ENCODE measurements at regions not wholly inside any gene's neighbourhood (a gene's known extent, or its start where the extent isn't known, plus 50 kb on each side); places are given as distances from the start of the nearest gene placed in this dataset.

DNA sequence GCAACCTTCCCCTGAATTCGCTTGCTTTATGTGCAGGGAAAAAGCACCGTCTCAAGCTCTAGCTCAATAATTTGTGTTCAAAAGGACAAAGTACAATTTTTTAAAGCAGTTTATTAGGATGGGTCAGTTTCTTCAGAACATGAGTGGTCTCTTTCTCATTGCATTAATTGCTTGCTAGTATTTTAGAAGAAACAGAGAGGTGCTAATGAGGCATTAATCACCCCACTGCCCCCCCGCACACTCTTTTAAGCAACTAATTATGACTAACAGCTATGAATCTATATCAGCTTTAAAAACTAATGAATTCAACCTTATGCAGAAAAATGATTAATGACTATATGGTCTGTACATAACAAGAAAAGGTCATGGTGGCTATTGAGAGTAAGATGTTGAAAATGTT is 262.1 kb upstream of the ST6GAL2 start:
- ChIA-PET CTCF (no interaction called here), POLR2A (no interaction called here)
- Mint-ChIP-seq H3K36me3 (peaks cover 21% of the 10 kb centered on the region), H3K4me1 (peaks cover 8% of the 10 kb centered on the region; the same call in 1 of the 2 replicates), H3K9me3 (peaks cover 28% of the 10 kb centered on the region), H3K27ac (no peak overlapping the region), H3K4me3 (no peak overlapping the region), H3K27me3 (ENCODE audit: low read depth) (no peaks in the 10 kb centered on the region)
- DNase-seq (ENCODE audit: low spot score) (no peak), ATAC-seq (no peak)
- TF ChIP-seq ESRRA (CRISPR knock-in tag; IDR thresholded peaks at IDR 0.05; ENCODE audit: borderline replicate concordance) (no peak), ZNF121 (CRISPR knock-in tag; IDR thresholded peaks at IDR 0.05) (no peak), ZNF396 (CRISPR knock-in tag; IDR thresholded peaks at IDR 0.05; ENCODE audit: borderline replicate concordance) (no peak), TCF7 (CRISPR knock-in tag; IDR thresholded peaks at IDR 0.05; ENCODE audit: low read depth) (no peak), ZNF317 (CRISPR knock-in tag; IDR thresholded peaks at IDR 0.05; ENCODE audit: borderline replicate concordance, low read depth) (no peak), IRF2 (CRISPR knock-in tag; IDR thresholded peaks at IDR 0.05; ENCODE audit: borderline replicate concordance, low read depth) (no peak), ELF4 (CRISPR knock-in tag; IDR thresholded peaks at IDR 0.05; ENCODE audit: low read depth) (no peak), MXD4 (CRISPR knock-in tag; IDR thresholded peaks at IDR 0.05; ENCODE audit: borderline replicate concordance) (no peak), JAZF1 (CRISPR knock-in tag; IDR thresholded peaks at IDR 0.05) (no peak), ZNF416 (CRISPR knock-in tag; IDR thresholded peaks at IDR 0.05) (no peak), GTF2I (CRISPR knock-in tag; conservative IDR thresholded peaks at IDR 0.05) (no peak), ZNF423 (CRISPR knock-in tag; IDR thresholded peaks at IDR 0.05) (no peak), RORB (CRISPR knock-in tag; IDR thresholded peaks at IDR 0.05) (no peak), FOXP4 (CRISPR knock-in tag; IDR thresholded peaks at IDR 0.05) (no peak), SOX15 (CRISPR knock-in tag; IDR thresholded peaks at IDR 0.05) (no peak)
- TF ChIP-seq, protein P1, sequence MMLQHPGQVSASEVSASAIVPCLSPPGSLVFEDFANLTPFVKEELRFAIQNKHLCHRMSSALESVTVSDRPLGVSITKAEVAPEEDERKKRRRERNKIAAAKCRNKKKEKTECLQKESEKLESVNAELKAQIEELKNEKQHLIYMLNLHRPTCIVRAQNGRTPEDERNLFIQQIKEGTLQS (CRISPR knock-in tag; conservative IDR thresholded peaks at IDR 0.05), result no peak
- TF ChIP-seq, protein P2, sequence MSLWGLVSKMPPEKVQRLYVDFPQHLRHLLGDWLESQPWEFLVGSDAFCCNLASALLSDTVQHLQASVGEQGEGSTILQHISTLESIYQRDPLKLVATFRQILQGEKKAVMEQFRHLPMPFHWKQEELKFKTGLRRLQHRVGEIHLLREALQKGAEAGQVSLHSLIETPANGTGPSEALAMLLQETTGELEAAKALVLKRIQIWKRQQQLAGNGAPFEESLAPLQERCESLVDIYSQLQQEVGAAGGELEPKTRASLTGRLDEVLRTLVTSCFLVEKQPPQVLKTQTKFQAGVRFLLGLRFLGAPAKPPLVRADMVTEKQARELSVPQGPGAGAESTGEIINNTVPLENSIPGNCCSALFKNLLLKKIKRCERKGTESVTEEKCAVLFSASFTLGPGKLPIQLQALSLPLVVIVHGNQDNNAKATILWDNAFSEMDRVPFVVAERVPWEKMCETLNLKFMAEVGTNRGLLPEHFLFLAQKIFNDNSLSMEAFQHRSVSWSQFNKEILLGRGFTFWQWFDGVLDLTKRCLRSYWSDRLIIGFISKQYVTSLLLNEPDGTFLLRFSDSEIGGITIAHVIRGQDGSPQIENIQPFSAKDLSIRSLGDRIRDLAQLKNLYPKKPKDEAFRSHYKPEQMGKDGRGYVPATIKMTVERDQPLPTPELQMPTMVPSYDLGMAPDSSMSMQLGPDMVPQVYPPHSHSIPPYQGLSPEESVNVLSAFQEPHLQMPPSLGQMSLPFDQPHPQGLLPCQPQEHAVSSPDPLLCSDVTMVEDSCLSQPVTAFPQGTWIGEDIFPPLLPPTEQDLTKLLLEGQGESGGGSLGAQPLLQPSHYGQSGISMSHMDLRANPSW (CRISPR knock-in tag; conservative IDR thresholded peaks at IDR 0.05; ENCODE audit: low read depth), result no peak
- TF ChIP-seq, protein P3, sequence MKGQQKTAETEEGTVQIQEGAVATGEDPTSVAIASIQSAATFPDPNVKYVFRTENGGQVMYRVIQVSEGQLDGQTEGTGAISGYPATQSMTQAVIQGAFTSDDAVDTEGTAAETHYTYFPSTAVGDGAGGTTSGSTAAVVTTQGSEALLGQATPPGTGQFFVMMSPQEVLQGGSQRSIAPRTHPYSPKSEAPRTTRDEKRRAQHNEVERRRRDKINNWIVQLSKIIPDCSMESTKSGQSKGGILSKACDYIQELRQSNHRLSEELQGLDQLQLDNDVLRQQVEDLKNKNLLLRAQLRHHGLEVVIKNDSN (CRISPR knock-in tag; IDR thresholded peaks at IDR 0.05), result no peak
- TF ChIP-seq, protein P4, sequence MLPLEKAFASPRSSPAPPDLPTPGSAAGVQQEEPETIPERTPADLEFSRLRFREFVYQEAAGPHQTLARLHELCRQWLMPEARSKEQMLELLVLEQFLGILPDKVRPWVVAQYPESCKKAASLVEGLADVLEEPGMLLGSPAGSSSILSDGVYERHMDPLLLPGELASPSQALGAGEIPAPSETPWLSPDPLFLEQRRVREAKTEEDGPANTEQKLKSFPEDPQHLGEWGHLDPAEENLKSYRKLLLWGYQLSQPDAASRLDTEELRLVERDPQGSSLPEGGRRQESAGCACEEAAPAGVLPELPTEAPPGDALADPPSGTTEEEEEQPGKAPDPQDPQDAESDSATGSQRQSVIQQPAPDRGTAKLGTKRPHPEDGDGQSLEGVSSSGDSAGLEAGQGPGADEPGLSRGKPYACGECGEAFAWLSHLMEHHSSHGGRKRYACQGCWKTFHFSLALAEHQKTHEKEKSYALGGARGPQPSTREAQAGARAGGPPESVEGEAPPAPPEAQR (CRISPR knock-in tag; IDR thresholded peaks at IDR 0.05), result no peak

GRCh38 chr2:107148496-107148895 is 262.5 kb upstream of the ST6GAL2 start:
- no peaks in the 10 kb centered on the region for H3K27me3 Mint-ChIP-seq (ENCODE audit: low read depth)
- ChIA-PET POLR2A (no interaction called here), CTCF (no interaction called here)
- no peak overlapping the region for H3K4me3 Mint-ChIP-seq
- peaks cover 21% of the 10 kb centered on the region for H3K36me3 Mint-ChIP-seq
- H3K27ac Mint-ChIP-seq, result no peak overlapping the region
- DNase-seq (ENCODE audit: low spot score), result no peak
- H3K4me1 Mint-ChIP-seq, result peaks cover 8% of the 10 kb centered on the region; the same call in 1 of the 2 replicates
- peaks cover 26% of the 10 kb centered on the region for H3K9me3 Mint-ChIP-seq
- ATAC-seq, result no peak
- TF ChIP-seq, protein P2 (CRISPR knock-in tag; conservative IDR thresholded peaks at IDR 0.05; ENCODE audit: low read depth), result no peak
- TF ChIP-seq IRF1 (CRISPR knock-in tag; IDR thresholded peaks at IDR 0.05), result no peak
- TF ChIP-seq SOX15 (CRISPR knock-in tag; IDR thresholded peaks at IDR 0.05), result no peak
- TF ChIP-seq ZNF121 (CRISPR knock-in tag; IDR thresholded peaks at IDR 0.05), result no peak
- TF ChIP-seq, protein P5, sequence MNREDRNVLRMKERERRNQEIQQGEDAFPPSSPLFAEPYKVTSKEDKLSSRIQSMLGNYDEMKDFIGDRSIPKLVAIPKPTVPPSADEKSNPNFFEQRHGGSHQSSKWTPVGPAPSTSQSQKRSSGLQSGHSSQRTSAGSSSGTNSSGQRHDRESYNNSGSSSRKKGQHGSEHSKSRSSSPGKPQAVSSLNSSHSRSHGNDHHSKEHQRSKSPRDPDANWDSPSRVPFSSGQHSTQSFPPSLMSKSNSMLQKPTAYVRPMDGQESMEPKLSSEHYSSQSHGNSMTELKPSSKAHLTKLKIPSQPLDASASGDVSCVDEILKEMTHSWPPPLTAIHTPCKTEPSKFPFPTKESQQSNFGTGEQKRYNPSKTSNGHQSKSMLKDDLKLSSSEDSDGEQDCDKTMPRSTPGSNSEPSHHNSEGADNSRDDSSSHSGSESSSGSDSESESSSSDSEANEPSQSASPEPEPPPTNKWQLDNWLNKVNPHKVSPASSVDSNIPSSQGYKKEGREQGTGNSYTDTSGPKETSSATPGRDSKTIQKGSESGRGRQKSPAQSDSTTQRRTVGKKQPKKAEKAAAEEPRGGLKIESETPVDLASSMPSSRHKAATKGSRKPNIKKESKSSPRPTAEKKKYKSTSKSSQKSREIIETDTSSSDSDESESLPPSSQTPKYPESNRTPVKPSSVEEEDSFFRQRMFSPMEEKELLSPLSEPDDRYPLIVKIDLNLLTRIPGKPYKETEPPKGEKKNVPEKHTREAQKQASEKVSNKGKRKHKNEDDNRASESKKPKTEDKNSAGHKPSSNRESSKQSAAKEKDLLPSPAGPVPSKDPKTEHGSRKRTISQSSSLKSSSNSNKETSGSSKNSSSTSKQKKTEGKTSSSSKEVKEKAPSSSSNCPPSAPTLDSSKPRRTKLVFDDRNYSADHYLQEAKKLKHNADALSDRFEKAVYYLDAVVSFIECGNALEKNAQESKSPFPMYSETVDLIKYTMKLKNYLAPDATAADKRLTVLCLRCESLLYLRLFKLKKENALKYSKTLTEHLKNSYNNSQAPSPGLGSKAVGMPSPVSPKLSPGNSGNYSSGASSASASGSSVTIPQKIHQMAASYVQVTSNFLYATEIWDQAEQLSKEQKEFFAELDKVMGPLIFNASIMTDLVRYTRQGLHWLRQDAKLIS (CRISPR knock-in tag; IDR thresholded peaks at IDR 0.05; ENCODE audit: borderline replicate concordance), result no peak
